Naive thymus-derived CD4-positive, alpha-beta T cell (primary cell): ENCODE measurements at regions not wholly inside any gene's neighbourhood (a gene's known extent, or its start where the extent isn't known, plus 50 kb on each side); places are given as distances from the start of the nearest gene placed in this dataset.

ENCODE experiments used
- ATAC-seq: fragments of 150-1000 bp; cut with Tn5 transposase; 2 replicates; pipeline ENCODE4 v1.10.0; 2021; ENCODE audit warnings: mild to moderate bottlenecking, moderate library complexity
- CTCF ChIA-PET: fragments of 350-600 bp; sonication (Branson Sonifier 250); formaldehyde crosslinking; loops from one replicate; lab custom pipeline; 2021; ENCODE audit warnings: antibody characterized with exemption; lab: Charles Lee
- POLR2A ChIA-PET: fragments of 350-600 bp; sonication (Branson Sonifier 250); formaldehyde crosslinking; loops from one replicate; lab custom pipeline; 2021; ENCODE audit warnings: antibody characterized with exemption, inconsistent platforms; lab: Charles Lee
- DNase-seq, 9 donors: peaks; one replicate each; pipeline versions ENCODE4 v3.0.0 to v3.0.0-alpha.2; 2020 to 2022; ENCODE audit warnings: mixed read lengths in 1 of 9
- H3K27ac ChIP-seq: one replicate; pipeline ENCODE4 v1.7.0; 2013; ENCODE audit warnings: mild to moderate bottlenecking, low read depth, low read length, moderate library complexity
- H3K27me3 ChIP-seq, 2 donors: one replicate each; pipeline ENCODE4 v1.7.0; 2013; ENCODE audit warnings: low read length in 2 of 2, mild to moderate bottlenecking in 2 of 2, moderate library complexity in 2 of 2; ENCODE audit not compliant: control insufficient read depth in 2 of 2, insufficient read depth in 2 of 2
- H3K36me3 ChIP-seq, 3 experiments: 1 replicate in 2 of 3; 2 replicates in 1 of 3; pipeline ENCODE4 v1.7.0; 2013; ENCODE audit warnings: low read length in 3 of 3, mild to moderate bottlenecking in 3 of 3, moderate library complexity in 1 of 3; ENCODE audit not compliant: insufficient read depth in 3 of 3, control insufficient read depth in 2 of 3
- H3K4me1 ChIP-seq, 2 donors: one replicate each; pipeline ENCODE4 v1.7.0; 2013; ENCODE audit warnings: low read length in 2 of 2, mild to moderate bottlenecking in 2 of 2, moderate library complexity in 1 of 2; ENCODE audit not compliant: control insufficient read depth in 2 of 2, insufficient read depth in 2 of 2
- H3K4me3 ChIP-seq: 2 replicates; pipeline ENCODE4 v1.7.0; 2013; ENCODE audit warnings: mild to moderate bottlenecking, low read length
- H3K9me3 ChIP-seq, 3 experiments: 1 replicate in 2 of 3; 2 replicates in 1 of 3; pipeline ENCODE4 v1.7.0; 2013; ENCODE audit warnings: low read length in 3 of 3; ENCODE audit not compliant: control insufficient read depth in 2 of 3
- H3K27ac Mint-ChIP-seq, 9 donors: one replicate each; pipeline ENCODE4 v1.8.0; 2020 to 2022; ENCODE audit warnings: mixed read lengths in 9 of 9, mild to moderate bottlenecking in 8 of 9, moderate library complexity in 5 of 9, inconsistent platforms in 2 of 9
- H3K27me3 Mint-ChIP-seq, 5 donors: one replicate each; pipeline ENCODE4 v1.8.0; 2021 to 2022; ENCODE audit warnings: mixed read lengths in 5 of 5, mild to moderate bottlenecking in 1 of 5
- H3K36me3 Mint-ChIP-seq, 5 donors: one replicate each; pipeline ENCODE4 v1.8.0; 2020 to 2022; ENCODE audit warnings: mixed read lengths in 5 of 5, mild to moderate bottlenecking in 3 of 5, inconsistent platforms in 1 of 5
- H3K4me1 Mint-ChIP-seq, 7 donors: one replicate each; pipeline ENCODE4 v1.8.0; 2020 to 2022; ENCODE audit warnings: mixed read lengths in 7 of 7, mild to moderate bottlenecking in 3 of 7, inconsistent platforms in 1 of 7
- H3K4me3 Mint-ChIP-seq, 10 donors: one replicate each; pipeline ENCODE4 v1.8.0; 2020 to 2022; ENCODE audit warnings: mild to moderate bottlenecking in 10 of 10, mixed read lengths in 10 of 10, moderate library complexity in 6 of 10, inconsistent platforms in 2 of 10
- H3K9me3 Mint-ChIP-seq, 11 donors: one replicate each; pipeline ENCODE4 v1.8.0; 2020 to 2022; ENCODE audit warnings: mixed read lengths in 11 of 11, mild to moderate bottlenecking in 4 of 11, inconsistent platforms in 1 of 11, moderate library complexity in 1 of 11
- intact Hi-C, 2 donors: fragments of 100-400 bp; cut with micrococcal nuclease; formaldehyde crosslinking; loops; one replicate each; pipeline ENCODE4 v1.15.1; 2023

DNA sequence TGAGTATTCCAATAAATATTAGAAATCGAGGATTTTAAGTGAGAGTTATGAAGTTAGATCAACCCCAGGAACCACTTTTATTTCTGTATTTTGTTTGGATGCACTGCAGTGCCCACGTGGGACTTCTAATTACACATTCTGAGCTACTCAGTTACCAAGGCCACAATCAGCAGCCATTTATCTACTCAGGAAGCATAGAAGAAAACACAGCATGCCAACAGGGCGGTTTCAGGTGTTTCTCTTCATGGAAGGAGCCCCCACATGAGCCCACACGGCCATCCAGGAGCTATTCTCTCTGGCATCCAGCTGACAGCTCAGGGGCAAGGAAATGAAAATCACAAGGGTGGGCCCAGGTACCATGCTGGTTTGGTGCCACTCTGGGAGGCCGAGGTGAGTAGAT lies 266.5 kb upstream of the MKLN1 start:
- H3K27me3 Mint-ChIP-seq, result no peaks in the 10 kb centered on the region
- intact Hi-C loops, result loop anchor here in 1 of 2 donors (2.0 kb wide), 1 partner anchor 14 kb away; no protein-coding TSS in a partner anchor
- Histone ChIP-seq H3K27ac (peak overlapping the region; percentile 23), H3K9me3 (no peaks in the 10 kb centered on the region), H3K4me1 (peaks cover 42 to 55% of the 10 kb centered on the region in 2 donors), H3K4me3 (no peak overlapping the region), H3K36me3 (peaks cover 0 to 3% (median 0%) of the 10 kb centered on the region in 3 experiments), H3K27me3 (no peaks in the 10 kb centered on the region)
- H3K36me3 Mint-ChIP-seq, result peaks cover 2 to 20% (median 14%) of the 10 kb centered on the region in 5 donors
- H3K27ac Mint-ChIP-seq, result peak overlapping the region; percentile 38 to 92 (median 85)
- ATAC-seq (no peak), DNase-seq (no peak)
- H3K4me3 Mint-ChIP-seq, result peak overlapping the region in 4 of 10 donors; percentile 49 to 64 (median 56)
- peaks cover 33 to 90% (median 70%) of the 10 kb centered on the region in 7 donors for H3K4me1 Mint-ChIP-seq
- ChIA-PET CTCF (no interaction called here), POLR2A (interaction anchor here (0.6 kb wide), 1 partner anchor 206 kb away, joined by 6 read pairs; no protein-coding TSS in a partner anchor)
- peaks cover 0 to 3% (median 0%) of the 10 kb centered on the region in 11 donors for H3K9me3 Mint-ChIP-seq

DNA sequence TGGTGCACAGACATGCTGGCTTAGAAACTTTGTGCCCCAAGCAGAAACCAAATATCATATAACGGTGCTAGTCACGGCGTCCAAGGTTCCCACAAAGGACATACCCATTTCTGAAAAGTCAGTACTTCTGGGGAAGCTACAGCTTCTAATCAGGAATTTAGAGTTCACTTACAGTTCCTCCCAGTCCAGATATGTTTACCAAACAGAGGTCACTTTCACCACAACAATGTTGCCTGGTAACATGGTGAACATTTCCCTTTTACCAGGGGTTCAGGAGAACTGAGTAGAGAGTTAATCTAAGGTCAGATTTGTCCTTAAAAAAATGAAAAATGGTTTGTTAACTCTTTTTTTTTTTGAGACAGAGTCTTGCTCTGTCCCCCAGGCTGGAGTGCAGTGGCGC lies 265.9 kb upstream of the MKLN1 start:
- H3K4me3 Mint-ChIP-seq, result peak overlapping the region in 2 of 10 donors; percentile 53 to 64
- no peak overlapping the region for H3K27ac ChIP-seq
- intact Hi-C loops, result loop anchor here in 1 of 2 donors (2.0 kb wide), 2 partner anchors 13 kb away; no protein-coding TSS in a partner anchor

DNA sequence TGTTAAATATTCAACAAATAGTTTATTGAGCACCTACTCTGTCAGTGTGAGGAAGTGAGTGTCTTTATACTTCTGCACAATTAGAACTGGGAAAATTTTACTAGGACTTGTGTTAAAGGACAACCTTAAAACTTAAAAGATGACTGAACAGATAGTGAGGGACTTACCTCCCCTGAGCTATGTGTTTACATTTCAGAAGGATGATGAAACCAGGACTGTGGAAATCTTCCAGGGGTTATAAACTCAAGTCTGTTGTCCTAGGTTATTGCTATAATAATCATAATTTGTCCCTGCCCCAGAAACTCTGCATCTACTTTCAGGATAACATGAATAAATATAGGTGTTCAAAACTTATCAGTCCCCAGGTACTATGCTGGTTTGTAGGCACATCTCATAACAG lies 261.0 kb upstream of the MKLN1 start:
- Mint-ChIP-seq H3K4me1 (peaks cover 33 to 90% (median 65%) of the 10 kb centered on the region in 7 donors), H3K9me3 (peaks cover 0 to 1% (median 0%) of the 10 kb centered on the region in 11 donors), H3K4me3 (peak overlapping the region in 3 of 10 donors; percentile 2 to 78 (median 44)), H3K27ac (peak overlapping the region in 8 of 9 donors; percentile 13 to 87 (median 74)), H3K36me3 (peaks cover 0 to 9% (median 4%) of the 10 kb centered on the region in 5 donors), H3K27me3 (no peaks in the 10 kb centered on the region)
- Histone ChIP-seq H3K36me3 (peaks cover 0 to 6% (median 0%) of the 10 kb centered on the region in 3 experiments), H3K9me3 (no peaks in the 10 kb centered on the region), H3K27ac (no peak overlapping the region), H3K4me3 (no peak overlapping the region), H3K27me3 (no peaks in the 10 kb centered on the region), H3K4me1 (peaks cover 28 to 37% of the 10 kb centered on the region in 2 donors)
- CTCF ChIA-PET, result interaction anchor here (0.9 kb wide), 1 partner anchor 9 kb away, joined by 3 read pairs; no protein-coding TSS in a partner anchor
- POLR2A ChIA-PET, result interaction anchor here (0.8 to 1.7 kb wide), 3 partner anchors 11 to 165 kb away, joined by 3 to 6 read pairs (median 4); no protein-coding TSS in a partner anchor
- peak; percentile 12 for ATAC-seq
- intact Hi-C loops, result no loop called here
- no peak for DNase-seq

More for the DNA sequence above, 265.9 kb upstream of the MKLN1 start:
- H3K9me3 Mint-ChIP-seq, result peaks cover 0 to 3% (median 0%) of the 10 kb centered on the region in 11 donors
- Histone ChIP-seq H3K27me3 (no peaks in the 10 kb centered on the region), H3K36me3 (peaks cover 0 to 3% (median 0%) of the 10 kb centered on the region in 3 experiments), H3K4me1 (peaks cover 35 to 51% of the 10 kb centered on the region in 2 donors), H3K4me3 (no peak overlapping the region), H3K9me3 (no peaks in the 10 kb centered on the region)
- peak overlapping the region in 3 of 9 donors; percentile 78 to 88 (median 84) for H3K27ac Mint-ChIP-seq
- POLR2A ChIA-PET, result interaction anchor here (0.6 to 1.3 kb wide), 2 partner anchors 11 to 206 kb away, joined by 3 to 6 read pairs; no protein-coding TSS in a partner anchor
- ATAC-seq, result no peak
- no peaks in the 10 kb centered on the region for H3K27me3 Mint-ChIP-seq
- no peak for DNase-seq
- CTCF ChIA-PET, result no interaction called here
- peaks cover 32 to 90% (median 70%) of the 10 kb centered on the region in 7 donors for H3K4me1 Mint-ChIP-seq
- H3K36me3 Mint-ChIP-seq, result peaks cover 0 to 19% (median 14%) of the 10 kb centered on the region in 5 donors

DNA sequence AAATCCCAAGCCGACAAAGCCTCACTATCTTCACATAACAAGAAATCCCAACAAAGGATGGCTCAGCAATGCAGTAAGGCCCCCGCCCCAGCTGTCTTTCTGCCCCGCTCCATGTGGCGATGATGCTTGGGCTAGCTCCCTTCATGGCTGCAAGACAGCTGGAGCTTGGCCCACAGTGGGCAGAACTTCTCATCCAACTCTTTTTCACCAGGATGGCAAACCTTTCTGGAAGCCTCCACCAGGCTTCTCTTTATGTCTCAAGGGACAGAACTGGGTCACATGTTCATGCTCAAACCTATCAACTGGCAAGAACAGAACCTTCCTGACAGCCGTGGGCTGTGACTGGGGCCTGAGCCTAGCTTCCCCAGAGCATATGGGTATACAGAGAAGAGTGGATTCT lies 260.5 kb upstream of the MKLN1 start:
- peak overlapping the region in 5 of 10 donors; percentile 2 to 78 (median 44) for H3K4me3 Mint-ChIP-seq

DNA sequence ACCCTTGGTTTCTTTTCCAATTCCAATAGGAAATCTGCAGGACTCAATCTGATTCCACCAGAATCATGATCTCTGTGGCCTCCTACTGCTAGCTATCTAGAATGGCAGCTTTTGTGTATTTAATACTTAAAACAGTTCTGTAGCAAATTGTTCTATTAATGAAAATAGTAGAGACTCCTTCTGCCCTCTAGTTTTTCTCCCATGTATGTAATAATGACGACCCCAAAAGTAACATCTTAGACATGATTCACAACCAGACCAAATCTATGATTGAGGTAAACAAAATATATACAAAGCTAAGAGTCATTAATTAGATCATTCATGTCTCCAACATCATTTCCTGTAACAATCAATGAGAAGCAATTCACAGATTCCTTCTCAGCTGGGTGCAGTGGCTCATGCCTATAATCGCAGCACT lies 259.1 kb upstream of the MKLN1 start:
- Histone ChIP-seq H3K9me3 (no peaks in the 10 kb centered on the region), H3K36me3 (peaks cover 0 to 6% (median 5%) of the 10 kb centered on the region in 3 experiments), H3K27ac (no peak overlapping the region), H3K4me1 (peaks cover 36 to 42% of the 10 kb centered on the region in 2 donors), H3K4me3 (no peak overlapping the region), H3K27me3 (no peaks in the 10 kb centered on the region)
- intact Hi-C loops, result loop anchor here (1.0 to 2.0 kb wide), 8 partner anchors 36 to 445 kb away; partner anchors contain the start of gene MKLN1 (in 1 of the 2)
- Mint-ChIP-seq H3K4me3 (peak overlapping the region in 1 of 10 donors; percentile 78), H3K27ac (peak overlapping the region in 8 of 9 donors; percentile 39 to 93 (median 68)), H3K4me1 (peaks cover 50 to 94% (median 57%) of the 10 kb centered on the region in 7 donors), H3K9me3 (peaks cover 0 to 1% (median 0%) of the 10 kb centered on the region in 11 donors), H3K36me3 (peaks cover 0 to 13% (median 4%) of the 10 kb centered on the region in 5 donors), H3K27me3 (no peaks in the 10 kb centered on the region)
- DNase-seq, result no peak
- POLR2A ChIA-PET, result interaction anchor here (1.0 to 1.7 kb wide), 2 partner anchors 9 to 11 kb away, joined by 4 read pairs; no protein-coding TSS in a partner anchor
- ATAC-seq, result no peak
- CTCF ChIA-PET, result interaction anchor here (0.7 to 1.4 kb wide), 5 partner anchors 28 to 236 kb away, joined by 4 read pairs; no protein-coding TSS in a partner anchor

More for the DNA sequence above, 260.5 kb upstream of the MKLN1 start:
- POLR2A ChIA-PET, result interaction anchor here (1.2 to 1.7 kb wide), 3 partner anchors 10 to 38 kb away, joined by 4 to 6 read pairs (median 4); no protein-coding TSS in a partner anchor
- H3K27ac Mint-ChIP-seq, result peak overlapping the region in 8 of 9 donors; percentile 13 to 87 (median 74)
- ATAC-seq, result peak; percentile 19
- peaks cover 0 to 9% (median 4%) of the 10 kb centered on the region in 5 donors for H3K36me3 Mint-ChIP-seq
- Histone ChIP-seq H3K4me1 (peaks cover 28 to 37% of the 10 kb centered on the region in 2 donors), H3K27ac (no peak overlapping the region), H3K27me3 (no peaks in the 10 kb centered on the region), H3K9me3 (no peaks in the 10 kb centered on the region), H3K4me3 (no peak overlapping the region), H3K36me3 (peaks cover 0 to 6% (median 0%) of the 10 kb centered on the region in 3 experiments)
- no peaks in the 10 kb centered on the region for H3K27me3 Mint-ChIP-seq
- DNase-seq, result no peak
- peaks cover 38 to 93% (median 65%) of the 10 kb centered on the region in 7 donors for H3K4me1 Mint-ChIP-seq
- CTCF ChIA-PET, result interaction anchor here (0.7 kb wide), 1 partner anchor 359 kb away, joined by 3 read pairs; no protein-coding TSS in a partner anchor
- intact Hi-C loops, result no loop called here
- H3K9me3 Mint-ChIP-seq, result peaks cover 0 to 1% (median 0%) of the 10 kb centered on the region in 11 donors

DNA sequence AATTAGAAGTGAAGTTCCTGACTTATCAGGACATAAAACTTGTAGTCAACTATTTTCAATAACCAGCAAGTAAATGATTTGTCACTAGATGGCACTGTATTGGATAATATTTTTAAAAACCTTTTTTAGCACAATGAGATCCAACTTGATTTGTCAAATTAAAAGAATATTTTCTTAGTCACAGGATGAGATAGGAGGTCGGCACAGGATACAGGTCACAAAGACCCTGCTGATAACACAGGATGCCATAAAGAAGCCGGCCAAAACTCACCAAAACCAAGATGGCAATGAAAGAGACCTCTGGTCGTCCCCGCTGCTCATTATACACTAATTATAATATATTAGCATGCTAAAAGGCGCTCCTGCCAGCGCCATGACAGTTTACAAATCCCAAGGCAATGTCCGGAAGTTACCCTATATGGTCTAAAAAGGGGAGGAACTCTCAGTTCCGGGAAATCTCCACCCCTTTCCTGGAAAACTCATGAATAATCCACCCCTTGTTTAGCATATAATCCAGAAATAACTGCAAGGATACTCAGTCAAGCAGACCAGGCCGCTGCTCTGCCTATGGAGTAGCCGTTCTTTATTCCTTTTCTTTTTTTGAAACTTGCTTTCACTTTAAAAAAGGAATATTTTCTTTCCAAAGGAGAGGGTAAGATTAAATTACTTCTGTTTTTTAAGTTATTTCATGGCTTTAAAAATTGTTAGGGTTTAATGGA lies 255.7 kb upstream of the MKLN1 start:
- Histone ChIP-seq H3K27me3 (no peaks in the 10 kb centered on the region), H3K9me3 (no peaks in the 10 kb centered on the region), H3K4me3 (no peak overlapping the region), H3K27ac (no peak overlapping the region), H3K4me1 (peaks cover 39 to 69% of the 10 kb centered on the region in 2 donors), H3K36me3 (peaks cover 0 to 16% (median 5%) of the 10 kb centered on the region in 3 experiments)
- CTCF ChIA-PET, result no interaction called here
- ATAC-seq (no peak), DNase-seq (no peak)
- peak overlapping the region in 5 of 10 donors; percentile 14 to 54 (median 45) for H3K4me3 Mint-ChIP-seq
- peaks cover 0 to 30% (median 11%) of the 10 kb centered on the region in 5 donors for H3K36me3 Mint-ChIP-seq
- no peaks in the 10 kb centered on the region for H3K9me3 Mint-ChIP-seq
- no peaks in the 10 kb centered on the region for H3K27me3 Mint-ChIP-seq
- H3K27ac Mint-ChIP-seq, result peak overlapping the region in 7 of 9 donors; percentile 39 to 67 (median 52)
- intact Hi-C loops, result loop anchor here in 1 of 2 donors (1.0 kb wide), 1 partner anchor 159 kb away; no protein-coding TSS in a partner anchor
- H3K4me1 Mint-ChIP-seq, result peaks cover 33 to 72% (median 55%) of the 10 kb centered on the region in 7 donors
- POLR2A ChIA-PET, result interaction anchor here (1.3 kb wide), 1 partner anchor 10 kb away, joined by 3 read pairs; no protein-coding TSS in a partner anchor
